Ishikawa (cell line): ENCODE measurements at regions not wholly inside any gene's neighbourhood (a gene's known extent, or its start where the extent isn't known, plus 50 kb on each side); places are given as distances from the start of the nearest gene placed in this dataset.

Experiments used
- CEBPB ChIP-seq: IDR thresholded peaks from 2 replicates; pipeline ENCODE4 v1.6.1; 2012
- CREB1 ChIP-seq: IDR thresholded peaks from 2 replicates; pipeline ENCODE4 v1.6.1; 2012; ENCODE audit warnings: low read depth
- EGR1 ChIP-seq: IDR thresholded peaks from 2 replicates; pipeline ENCODE4 v1.6.1; 2012
- EP300 ChIP-seq: IDR thresholded peaks from 2 replicates; pipeline ENCODE4 v1.6.1; 2012; ENCODE audit warnings: borderline replicate concordance
- FOXM1 ChIP-seq: IDR thresholded peaks from 2 replicates; pipeline ENCODE4 v1.6.1; 2012; ENCODE audit warnings: low read depth, borderline replicate concordance
- MAX ChIP-seq: IDR thresholded peaks from 2 replicates; pipeline ENCODE4 v1.6.1; 2012
- NFIC ChIP-seq: IDR thresholded peaks from 2 replicates; pipeline ENCODE4 v1.6.1; 2012
- RAD21 ChIP-seq: IDR thresholded peaks from 2 replicates; pipeline ENCODE4 v1.6.1; 2012; ENCODE audit warnings: low read depth
- REST ChIP-seq: IDR thresholded peaks from 2 replicates; pipeline ENCODE4 v1.6.1; 2012; ENCODE audit warnings: low read depth, mild to moderate bottlenecking
- TAF1 ChIP-seq: IDR thresholded peaks from 2 replicates; pipeline ENCODE4 v1.6.1; 2012; ENCODE audit warnings: low read depth, mild to moderate bottlenecking
- TCF12 ChIP-seq: IDR thresholded peaks from 2 replicates; pipeline ENCODE4 v1.6.1; 2012; ENCODE audit warnings: low read depth
- TEAD4 ChIP-seq: IDR thresholded peaks from 2 replicates; pipeline ENCODE4 v1.6.1; 2012
- USF1 ChIP-seq: IDR thresholded peaks from 2 replicates; pipeline ENCODE4 v1.6.1; 2012
- YY1 ChIP-seq: IDR thresholded peaks from 2 replicates; pipeline ENCODE4 v1.6.1; 2012; ENCODE audit warnings: low read depth
- ZBTB7A ChIP-seq: IDR thresholded peaks from 2 replicates; pipeline ENCODE4 v1.6.1; 2012; ENCODE audit warnings: low read depth

GRCh38 chr4:119834906-119835612 is 206.5 kb upstream of the PDE5A start:
- TF ChIP-seq EGR1 (no peak), TEAD4 (no peak), FOXM1 (no peak), REST (no peak), YY1 (no peak), TAF1 (no peak), CEBPB (no peak), RAD21 (no peak), NFIC (no peak), MAX (no peak), EP300 (no peak), CREB1 (no peak), TCF12 (no peak), ZBTB7A (no peak), USF1 (no peak)

GRCh38 chr4:119833611-119834010 is 205.0 kb upstream of the PDE5A start:
- TF ChIP-seq FOXM1 (no peak), TAF1 (no peak), EP300 (no peak), CEBPB (no peak), NFIC (no peak), TEAD4 (no peak), MAX (no peak), REST (no peak), RAD21 (no peak), EGR1 (no peak), YY1 (no peak), TCF12 (no peak), USF1 (no peak), ZBTB7A (no peak), CREB1 (no peak)

GRCh38 chr4:119832776-119833175 is 204.2 kb upstream of the PDE5A start:
- TF ChIP-seq RAD21, result no peak
- TF ChIP-seq ZBTB7A, result no peak
- no peak for TF ChIP-seq EP300
- TF ChIP-seq REST, result no peak
- no peak for TF ChIP-seq EGR1
- no peak for TF ChIP-seq CEBPB
- no peak for TF ChIP-seq FOXM1
- TF ChIP-seq YY1, result no peak
- TF ChIP-seq MAX, result no peak
- no peak for TF ChIP-seq TEAD4
- no peak for TF ChIP-seq NFIC
- TF ChIP-seq TCF12, result no peak
- TF ChIP-seq USF1, result no peak
- no peak for TF ChIP-seq TAF1
- TF ChIP-seq CREB1, result no peak
